HG03571 (cell line): ENCODE measurements at regions not wholly inside any gene's neighbourhood (a gene's known extent, or its start where the extent isn't known, plus 50 kb on each side); places are given as distances from the start of the nearest gene placed in this dataset.
"Not testable (repeated sequence)": the region's sequence is repeated elsewhere in the genome, so short reads cannot be mapped to it uniquely, and the experiment has no call there.

Experiments
- ATAC-seq: cut with Tn5 transposase; IDR thresholded peaks from one replicate; pipeline ENCODE4 v1.9.1; 2021; ENCODE audit not compliant: unreplicated experiment

DNA sequence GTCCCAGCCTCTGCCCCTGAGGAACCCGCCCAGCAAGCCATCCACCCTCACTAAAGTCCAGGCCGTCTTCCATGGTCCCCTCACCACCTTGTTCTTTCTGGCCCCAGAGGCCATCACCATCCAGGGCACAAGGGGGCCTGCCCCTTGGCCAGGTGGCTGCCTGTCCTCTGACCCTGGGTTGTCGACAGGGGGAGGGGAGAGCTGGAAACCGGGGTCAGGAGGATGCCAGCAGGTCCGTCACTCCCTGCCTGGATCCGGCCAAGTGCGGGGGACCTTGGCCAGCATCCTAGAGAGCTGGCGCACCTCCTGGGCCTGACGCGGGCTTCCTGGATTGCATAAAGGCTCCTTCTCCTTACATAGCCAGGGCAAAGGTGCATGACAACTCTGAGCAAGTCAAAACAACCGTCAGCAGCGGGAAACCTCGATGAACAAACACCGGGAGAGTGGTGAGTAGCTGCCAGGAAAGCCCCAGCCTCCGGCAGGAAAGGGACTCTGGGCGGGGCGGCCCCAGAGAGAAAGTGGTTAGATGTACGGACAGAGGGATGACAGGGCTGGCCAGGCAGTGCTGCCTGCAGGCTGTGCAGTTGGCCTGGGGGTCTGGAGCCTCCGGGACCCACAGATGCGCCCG is 4461.2 kb upstream of the TPTE start:
- not testable (repeated sequence) for ATAC-seq

DNA sequence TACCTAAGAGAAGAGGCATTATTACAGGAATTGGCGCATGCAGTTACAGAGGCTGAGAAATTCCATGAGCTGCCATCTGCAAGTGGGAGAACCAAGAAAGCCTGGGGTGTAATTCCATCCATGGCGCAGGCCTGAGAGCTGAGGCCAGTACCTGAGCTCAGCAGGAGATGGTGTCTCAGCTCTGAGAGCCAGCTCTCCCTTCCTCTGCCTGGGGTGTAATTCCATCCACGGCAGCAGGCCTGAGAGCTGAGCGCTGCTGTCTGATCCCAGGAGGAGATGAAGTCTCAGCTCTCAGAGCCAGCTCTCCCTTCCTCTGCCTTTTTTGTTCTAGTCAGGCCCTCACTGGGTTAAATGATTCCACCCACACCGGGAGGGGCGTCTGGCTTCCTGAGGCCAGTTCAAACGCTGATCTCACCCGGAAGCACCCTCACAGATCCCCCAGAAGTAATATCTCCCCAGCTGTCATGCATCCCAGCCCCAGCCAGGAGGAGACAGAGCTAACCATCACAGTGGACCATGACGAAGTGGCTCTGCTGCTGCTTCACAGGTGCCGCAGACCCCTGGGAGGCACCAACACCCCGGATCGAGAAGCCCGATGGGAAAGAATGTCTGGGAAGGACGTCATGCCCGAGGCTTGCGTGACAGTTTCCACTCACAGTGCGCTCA is 4454.9 kb upstream of the TPTE start:
- ATAC-seq, result not testable (repeated sequence)

DNA sequence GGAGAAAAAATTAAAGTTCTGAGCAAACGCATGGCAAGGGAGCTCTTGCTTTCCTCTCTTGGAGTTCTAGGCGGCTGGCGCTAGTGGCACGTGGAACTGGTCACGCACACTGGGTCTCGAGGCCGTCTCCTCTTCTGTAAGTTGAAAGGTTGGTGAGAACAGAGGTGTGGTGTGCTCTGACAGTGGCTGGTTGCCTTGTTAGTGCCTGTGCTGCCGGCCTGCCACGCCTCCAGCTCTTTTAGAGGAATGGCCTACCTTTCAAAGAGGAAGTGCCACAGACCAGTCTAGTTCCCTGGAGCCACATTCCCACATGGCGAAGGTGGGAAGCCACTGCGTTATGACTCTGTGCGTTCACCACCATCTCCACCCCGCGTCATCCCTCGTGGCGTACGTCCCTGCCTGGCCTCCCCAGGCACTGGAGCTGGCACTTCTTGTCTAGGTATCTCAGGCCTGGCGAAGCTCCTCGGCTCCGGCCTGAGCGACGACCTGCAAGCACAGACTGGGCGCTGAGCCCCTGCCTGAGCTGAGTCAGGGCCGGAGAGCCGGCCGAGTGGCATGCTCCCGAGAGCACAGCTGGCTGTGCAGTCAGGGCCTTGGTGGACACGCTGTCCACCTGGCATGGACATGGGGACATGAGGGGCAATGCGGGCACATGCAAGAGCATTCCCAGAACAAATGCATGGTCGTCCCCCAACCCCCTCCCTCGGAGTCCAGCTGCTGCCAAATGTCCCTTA is 4453.1 kb upstream of the TPTE start:
- not testable (repeated sequence) for ATAC-seq

DNA sequence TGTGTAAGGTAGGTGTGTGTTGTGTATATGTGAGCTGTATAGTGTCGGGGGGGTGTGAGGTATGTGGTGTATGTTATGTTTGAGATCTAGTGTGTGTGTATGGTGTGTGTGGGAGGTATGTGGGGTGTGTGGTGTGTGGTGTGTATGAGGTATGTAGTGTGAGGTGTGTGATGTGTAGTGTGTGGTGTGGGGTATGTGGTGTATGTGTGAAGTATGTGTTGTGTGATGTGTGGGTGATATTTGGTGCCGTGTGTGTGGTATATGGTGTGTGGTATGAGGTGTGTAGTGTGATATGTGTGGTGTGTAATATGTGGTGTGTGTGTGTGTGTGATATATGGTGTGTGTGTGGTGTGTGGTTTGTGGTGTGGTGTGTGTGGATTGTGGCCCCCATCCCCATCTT is 4451.2 kb upstream of the TPTE start:
- not testable (repeated sequence) for ATAC-seq

DNA sequence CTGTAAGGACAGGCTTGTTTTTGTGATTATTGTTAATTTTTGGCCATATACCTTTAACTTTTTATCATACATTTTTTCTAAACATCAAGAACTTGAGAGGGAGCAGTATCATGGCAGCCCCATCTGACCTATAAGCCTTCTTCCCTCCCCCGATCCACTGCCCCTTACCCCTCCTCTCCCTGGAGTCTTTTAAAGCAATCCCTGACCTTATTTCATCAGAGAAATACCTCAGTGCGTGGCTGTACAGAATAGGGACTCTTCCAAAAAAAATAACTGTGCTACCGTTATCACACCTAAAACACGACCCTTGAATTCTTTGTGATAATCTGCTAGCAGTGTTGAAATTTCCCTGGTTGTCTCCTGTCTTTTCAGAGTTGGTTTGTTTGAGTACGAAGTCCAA is 4448.7 kb upstream of the TPTE start:
- not testable (repeated sequence) for ATAC-seq

DNA sequence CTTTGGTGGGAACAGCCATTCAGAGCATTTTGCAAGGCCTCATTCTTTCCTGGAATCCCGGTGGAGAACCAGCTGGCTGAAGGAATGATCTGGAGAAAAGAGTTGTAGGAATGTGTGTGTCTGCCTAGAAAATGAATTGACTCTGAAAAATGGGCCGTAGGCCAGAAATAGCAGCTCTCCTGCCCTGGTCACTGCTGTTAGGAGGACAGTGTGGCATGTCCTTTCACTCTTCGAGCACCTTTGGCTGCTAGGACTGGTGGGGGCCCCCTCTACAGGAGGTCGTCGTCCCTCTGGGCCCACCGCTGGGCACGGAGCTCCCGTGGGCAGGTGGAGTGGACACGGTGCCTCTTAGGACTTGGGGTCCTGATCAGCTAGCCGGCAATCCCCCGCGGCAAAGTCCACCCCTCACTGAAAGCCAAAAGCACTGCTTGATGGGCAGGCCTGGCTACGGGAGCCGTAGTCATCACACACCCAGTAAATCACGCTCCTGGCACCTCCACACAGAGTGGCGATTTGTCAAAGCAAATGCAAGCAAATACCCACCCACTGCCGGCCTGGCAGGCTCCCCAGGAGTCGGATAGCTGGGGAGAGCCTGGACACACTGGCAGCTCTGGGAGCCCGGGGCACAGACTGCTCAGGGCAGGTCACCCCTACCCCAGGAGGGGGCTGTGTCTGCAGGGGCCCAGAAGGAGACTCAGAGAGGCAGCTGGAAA is 4447.2 kb upstream of the TPTE start:
- not testable (repeated sequence) for ATAC-seq

DNA sequence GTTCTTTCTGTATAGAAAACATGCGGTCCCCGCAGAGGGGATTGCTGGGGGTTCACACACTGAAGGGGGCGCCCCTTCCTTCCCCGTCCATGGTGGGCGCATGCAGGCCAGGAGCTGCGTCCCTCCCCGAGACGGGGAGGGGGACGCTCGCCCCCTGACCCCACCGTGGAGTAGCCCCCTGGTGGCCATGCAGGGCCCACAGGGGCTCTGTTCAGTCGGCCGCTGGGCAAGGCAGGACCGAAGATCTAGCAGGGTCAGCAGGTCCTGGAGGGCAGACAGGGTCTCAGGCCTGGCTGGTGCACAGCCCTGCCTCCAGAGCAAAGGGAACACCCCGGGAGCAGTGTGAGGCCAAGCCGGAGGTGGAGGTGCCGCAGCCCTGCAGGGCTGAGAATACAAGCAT is 4446.4 kb upstream of the TPTE start:
- ATAC-seq, result not testable (repeated sequence)

DNA sequence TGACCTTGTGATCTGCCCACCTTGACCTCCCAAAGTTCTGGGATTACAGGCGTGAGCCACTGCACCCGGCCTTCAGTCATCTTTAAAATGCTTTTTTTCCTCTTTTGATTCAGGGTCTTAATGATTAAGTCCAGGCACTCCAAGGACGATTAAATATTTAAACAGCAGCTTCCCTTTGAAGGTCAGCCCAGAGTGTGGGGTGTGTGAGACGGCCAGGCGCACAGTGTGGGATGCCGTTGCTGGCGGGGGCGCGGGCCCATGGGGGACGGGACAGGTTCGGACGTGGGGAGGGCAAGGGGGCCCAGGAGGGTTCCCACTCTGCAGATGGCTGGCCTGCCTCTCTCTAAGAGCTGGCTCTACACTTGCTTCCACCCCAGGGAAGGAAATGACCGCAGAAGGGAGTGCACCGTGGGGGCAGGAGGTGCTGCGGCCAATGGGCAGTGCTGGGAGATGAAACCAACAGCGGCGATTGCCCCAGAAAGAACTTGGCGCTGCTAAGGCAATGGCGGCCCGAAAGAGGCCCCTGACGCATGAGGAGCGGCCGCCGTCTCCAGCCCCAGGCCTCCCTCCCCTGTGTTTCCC is 4445.7 kb upstream of the TPTE start:
- ATAC-seq, result not testable (repeated sequence)

DNA sequence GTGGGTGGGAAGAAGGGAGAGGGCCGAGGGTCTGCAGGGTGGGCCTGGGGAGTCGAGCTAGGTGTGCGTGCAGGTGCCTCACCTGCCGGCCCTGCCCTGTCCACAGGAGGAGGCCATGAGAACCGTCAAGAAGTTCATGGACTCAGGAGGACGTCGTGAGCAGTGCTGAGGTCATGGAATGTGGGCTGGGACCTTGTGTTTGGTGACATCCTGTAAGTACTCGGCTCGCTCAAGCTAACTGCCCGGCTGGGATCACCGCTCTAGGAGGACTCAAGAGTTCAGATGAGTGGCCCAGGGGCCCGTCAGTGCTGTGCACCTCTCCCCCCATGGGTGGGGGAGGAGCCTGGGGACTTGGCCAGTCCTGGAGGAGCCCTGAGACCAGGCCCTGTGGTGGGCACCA is 4444.0 kb upstream of the TPTE start:
- not testable (repeated sequence) for ATAC-seq

DNA sequence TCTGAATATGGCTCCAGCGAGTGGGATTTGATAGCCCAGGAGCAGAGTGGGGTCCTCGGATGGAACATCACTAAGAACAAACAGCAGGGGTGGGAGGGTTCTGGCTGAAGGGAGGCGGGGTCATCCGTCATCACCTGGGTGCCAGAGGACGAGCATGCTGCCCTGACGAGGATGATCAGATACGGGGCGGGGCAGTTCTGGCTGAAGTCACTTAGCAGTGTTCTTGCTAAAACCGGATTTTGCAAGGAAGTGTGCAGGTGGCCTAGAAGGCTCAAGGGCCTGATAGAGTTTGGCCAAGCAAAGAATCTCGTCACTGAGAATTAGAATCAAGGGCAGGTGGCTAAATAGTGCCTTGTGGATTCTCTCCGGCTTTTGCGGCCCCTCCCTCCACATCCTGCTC is 4442.5 kb upstream of the TPTE start:
- ATAC-seq, result not testable (repeated sequence)

DNA sequence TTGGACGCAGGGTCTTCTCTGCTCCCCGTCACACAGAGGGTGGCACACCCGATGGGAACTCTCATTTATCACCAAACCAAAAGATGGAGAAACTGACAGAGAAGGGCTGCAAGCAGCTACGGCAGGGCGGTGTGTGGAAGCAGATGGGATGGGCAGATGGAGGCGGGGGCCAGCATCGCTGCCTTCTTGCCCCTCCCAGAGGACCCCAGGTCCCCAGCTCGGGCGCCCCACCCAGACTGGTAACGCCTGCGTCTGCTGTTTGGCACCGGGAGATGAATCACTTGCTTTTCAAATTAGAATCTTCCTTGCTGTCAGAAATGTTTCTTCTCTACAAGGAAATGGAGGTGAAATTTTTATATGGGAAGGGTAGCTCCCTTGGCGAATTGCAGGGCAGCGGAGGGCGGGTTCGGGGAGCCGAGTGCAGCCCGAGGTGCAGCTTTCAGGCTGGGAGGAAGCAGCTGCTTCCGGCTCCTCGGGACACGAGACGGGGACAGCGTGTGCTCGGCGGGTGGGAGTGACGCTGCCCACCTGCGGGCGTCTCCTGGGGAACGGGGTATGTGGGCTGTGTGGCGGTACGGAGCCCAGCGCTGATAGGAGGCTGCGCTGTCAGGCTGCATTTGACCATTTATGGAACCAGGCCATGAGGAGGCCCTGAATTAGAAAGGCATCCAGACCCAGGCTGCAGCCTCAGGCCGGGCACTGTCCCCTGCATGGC is 4440.3 kb upstream of the TPTE start:
- not testable (repeated sequence) for ATAC-seq

DNA sequence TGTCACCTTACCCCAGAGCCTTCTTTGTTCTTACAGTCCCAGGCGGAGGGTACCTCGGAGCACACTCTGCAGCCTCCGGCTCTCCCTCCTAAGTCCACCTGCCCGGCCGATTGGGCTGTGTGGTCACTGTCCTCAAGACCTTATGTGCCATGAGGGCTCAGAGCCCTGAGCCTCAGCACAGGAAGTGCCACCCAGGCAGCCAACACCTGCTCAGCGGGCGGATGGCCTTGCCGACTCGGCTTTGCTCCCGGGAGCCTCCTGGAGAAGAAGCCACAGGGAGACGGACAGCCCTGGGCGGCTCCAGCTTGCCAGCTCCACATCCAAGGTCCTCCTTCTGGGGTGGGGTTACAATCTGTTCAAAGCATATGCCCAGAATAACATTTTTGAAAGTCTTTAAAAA is 4439.2 kb upstream of the TPTE start:
- ATAC-seq, result not testable (repeated sequence)

DNA sequence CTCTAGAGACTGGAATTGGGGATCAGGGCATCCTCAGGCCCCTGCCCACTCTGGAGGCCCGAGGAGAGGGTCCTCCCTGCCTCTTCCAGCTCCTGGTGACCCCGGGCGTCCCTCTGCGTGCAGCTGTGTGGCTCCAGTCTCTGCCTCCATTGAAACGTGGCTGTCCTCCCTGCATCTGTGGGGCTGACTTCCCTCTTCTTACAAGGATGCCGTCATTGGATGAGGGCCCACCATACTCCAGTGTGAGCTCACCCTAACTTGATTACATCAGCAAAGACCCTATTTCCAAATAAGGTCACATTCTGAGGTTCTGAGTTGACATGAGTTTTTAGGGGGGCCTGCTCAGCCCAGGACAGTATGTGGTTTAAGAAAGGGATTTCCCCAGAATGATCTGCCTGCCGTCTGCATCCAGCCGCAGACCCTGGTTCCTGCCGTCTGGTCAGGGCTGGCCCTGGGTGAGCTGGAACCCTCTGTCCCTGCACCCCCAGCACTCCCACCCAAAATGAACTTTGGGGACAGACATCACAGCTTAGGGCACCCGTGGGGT is 4437.7 kb upstream of the TPTE start:
- not testable (repeated sequence) for ATAC-seq

DNA sequence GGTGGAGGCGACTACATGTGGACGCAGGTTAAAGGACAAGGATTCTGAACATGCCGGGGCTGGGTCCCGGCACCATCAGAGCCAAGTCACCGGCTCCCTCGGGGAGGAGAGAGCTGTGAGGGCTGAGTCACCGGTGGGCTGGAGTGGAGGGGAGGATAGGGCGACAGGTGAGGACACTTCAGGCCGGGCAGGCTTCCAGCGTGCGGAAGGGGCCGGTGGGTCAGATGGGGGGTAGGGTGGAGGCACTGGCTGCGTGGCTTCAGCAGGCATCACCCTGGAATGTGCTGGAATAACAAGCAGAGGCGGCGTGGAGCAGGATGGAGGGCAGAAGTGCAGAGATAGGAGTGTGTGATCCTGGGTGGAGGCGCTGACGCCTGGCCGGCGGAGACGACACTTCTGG is 4435.3 kb upstream of the TPTE start:
- ATAC-seq, result not testable (repeated sequence)

DNA sequence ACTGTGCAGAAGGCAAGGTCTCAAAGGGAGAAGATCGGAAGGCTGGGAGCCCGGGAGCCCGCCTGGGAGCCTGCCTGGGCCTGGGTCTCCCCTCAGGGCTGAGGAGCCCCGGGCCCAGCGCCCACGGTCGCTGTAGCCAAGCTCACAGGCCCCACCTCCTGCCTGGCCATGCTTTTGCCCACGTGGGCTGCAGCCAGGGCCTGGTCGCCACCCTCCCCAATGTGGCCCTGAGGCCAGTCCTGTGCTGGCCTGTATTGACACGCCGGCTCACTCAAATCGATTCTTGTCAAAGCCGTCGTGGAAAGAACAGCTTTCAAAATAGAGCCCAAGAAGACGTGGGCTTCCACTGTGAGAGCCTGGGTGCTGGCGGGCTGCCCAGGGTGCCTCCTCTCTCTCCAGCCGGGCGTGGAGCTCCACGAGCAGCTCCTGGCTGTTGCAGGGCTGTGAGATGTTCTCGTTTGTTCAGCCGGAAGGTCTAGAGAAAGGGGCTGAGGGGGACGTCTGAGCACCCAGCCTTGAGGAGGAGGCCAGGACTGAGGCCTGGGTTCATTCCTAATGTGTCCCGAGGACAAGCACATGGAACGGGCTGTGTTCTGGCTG is 4433.7 kb upstream of the TPTE start:
- not testable (repeated sequence) for ATAC-seq

DNA sequence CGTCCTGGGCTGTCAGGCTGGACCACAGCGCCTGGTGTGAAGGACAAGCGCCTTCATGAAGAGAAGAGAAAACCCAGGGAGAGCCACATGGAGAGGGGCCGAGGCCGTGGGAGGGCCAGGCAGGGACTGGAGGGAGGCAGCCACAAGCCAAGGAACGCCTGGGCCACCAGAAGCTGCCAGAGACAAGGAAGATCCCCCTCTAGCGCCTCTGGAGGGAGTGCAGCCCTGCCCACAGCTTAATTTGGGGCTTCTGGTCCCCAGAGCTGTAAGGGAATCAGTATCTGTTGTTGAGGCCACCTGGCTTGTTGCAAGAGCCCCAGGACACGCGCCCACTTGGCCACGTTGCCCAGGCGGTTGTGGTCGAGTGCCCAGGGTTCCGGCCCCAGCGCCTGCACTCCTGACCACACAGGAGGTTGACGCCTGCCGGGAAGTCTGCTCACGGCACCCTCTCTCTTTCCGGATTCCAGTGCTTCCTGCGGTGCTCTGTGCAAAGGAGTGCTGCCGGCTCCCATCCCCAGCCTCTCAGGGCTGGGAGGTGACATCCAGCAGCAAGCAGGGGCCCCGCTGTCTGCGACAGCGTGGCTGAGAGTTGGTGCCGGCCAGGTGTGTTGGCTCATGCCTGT is 4431.0 kb upstream of the TPTE start:
- not testable (repeated sequence) for ATAC-seq

DNA sequence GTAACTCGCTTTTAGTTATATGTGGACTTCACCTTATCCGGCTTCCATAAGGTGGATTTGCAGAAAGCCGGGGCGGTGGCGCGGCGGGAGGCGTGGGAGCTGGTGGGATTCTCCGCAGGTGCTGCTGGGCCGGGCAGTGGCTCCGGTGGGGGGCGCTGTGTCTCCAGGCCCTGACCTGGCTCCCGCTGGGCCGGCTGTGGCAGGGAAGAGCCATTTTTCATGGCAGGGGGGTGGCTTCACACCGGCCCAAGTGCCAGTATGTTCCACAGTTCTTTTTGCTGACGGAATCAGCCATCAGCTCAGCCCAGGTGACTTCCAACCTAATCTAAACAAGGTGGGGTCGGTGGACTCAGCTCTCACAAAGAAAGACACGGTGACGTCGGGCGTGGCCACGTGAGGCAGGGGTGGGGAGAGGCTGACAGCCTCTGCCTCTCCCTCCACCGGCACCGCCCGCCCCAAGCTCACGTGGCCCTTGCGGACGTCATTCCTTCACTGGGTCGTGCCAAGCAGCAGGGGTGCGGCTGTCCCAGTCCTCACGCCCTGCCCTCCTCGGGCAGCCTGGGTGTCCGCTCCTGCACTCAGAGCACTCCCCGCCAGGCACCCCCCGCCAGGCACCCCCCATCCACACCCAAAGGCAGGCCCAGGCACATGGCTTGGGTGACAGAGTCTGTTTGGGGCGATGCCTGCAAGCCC is 4429.9 kb upstream of the TPTE start:
- not testable (repeated sequence) for ATAC-seq

DNA sequence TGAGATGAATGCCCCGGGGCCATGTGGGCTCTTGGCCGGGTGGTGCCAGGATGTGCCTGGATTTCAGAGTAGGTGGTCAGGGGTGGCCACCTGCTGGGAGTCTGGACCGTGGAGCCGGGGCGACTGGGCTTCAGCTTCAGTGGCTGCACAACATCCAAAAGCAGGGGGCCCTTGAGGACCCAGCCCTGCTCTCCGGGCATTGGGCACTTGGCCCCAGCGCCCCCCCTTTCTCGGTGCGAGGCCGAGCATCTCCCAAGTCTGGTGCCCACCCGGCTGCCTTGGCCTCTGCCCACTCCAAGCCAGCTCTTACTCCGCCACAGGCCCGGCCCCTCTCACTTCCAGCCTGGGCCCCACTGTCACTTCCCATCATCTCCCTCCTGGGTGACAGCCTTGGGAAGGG is 4429.0 kb upstream of the TPTE start:
- ATAC-seq, result not testable (repeated sequence)

DNA sequence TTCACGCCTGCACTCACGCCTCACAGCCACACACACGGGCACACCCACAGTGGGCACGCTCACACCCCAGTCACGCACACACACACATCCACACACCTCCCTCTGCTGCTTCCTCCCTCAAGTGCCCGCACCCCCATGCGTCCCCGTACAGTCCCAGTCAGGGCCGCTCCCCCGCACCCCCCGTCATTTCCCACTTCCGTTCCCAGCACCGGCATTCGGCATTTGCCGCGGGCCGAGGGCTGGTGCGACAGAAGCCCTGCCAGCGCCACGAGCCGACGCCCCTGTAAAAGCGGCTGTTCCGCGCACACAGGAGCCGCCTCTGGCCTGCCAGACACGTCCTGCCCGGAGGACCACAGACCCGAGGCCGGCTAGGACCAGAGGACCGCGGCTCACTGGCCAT is 4428.0 kb upstream of the TPTE start:
- not testable (repeated sequence) for ATAC-seq
